Neural progenitor cell (in vitro differentiated cells): ENCODE measurements at regions not wholly inside any gene's neighbourhood (a gene's known extent, or its start where the extent isn't known, plus 50 kb on each side); places are given as distances from the start of the nearest gene placed in this dataset.

Experiments used
- DNase-seq: peaks from one replicate; pipeline ENCODE4 v3.0.0-alpha.2; 2016; ENCODE audit warnings: low spot score
- H2AFZ ChIP-seq: fragments of 200-600 bp; sonication (generic); replicated peaks from 2 replicates; pipeline ENCODE4 v1.6.1; 2016; ENCODE audit warnings: antibody characterized with exemption
- H3F3A ChIP-seq: fragments of 200-600 bp; sonication (generic); 2 replicates; pipeline ENCODE4 v1.6.1; 2016; ENCODE audit warnings: antibody characterized with exemption, low read depth
- H3K27ac ChIP-seq: fragments of 200-600 bp; sonication (generic); 2 replicates; pipeline ENCODE4 v1.5.1; 2016; ENCODE audit warnings: mild to moderate bottlenecking
- H3K27me3 ChIP-seq: fragments of 200-600 bp; sonication (generic); 2 replicates; pipeline ENCODE4 v1.6.1; 2016; ENCODE audit warnings: mild to moderate bottlenecking, moderate library complexity
- H3K36me3 ChIP-seq: fragments of 200-600 bp; sonication (generic); 2 replicates; pipeline ENCODE4 v1.5.1; 2016
- H3K4me1 ChIP-seq: fragments of 200-600 bp; sonication (generic); 2 replicates; pipeline ENCODE4 v1.6.1; 2016; ENCODE audit warnings: mixed run types
- H3K4me2 ChIP-seq: fragments of 200-600 bp; sonication (generic); 2 replicates; pipeline ENCODE4 v1.6.1; 2016
- H3K4me3 ChIP-seq: fragments of 200-600 bp; sonication (generic); 2 replicates; pipeline ENCODE4 v1.5.1; 2016
- H3K79me2 ChIP-seq: fragments of 200-600 bp; sonication (generic); 2 replicates; pipeline ENCODE4 v1.6.1; 2016; ENCODE audit warnings: low read depth
- H3K9ac ChIP-seq: fragments of 200-600 bp; sonication (generic); 2 replicates; pipeline ENCODE4 v1.6.1; 2016
- H3K9me3 ChIP-seq: fragments of 200-600 bp; sonication (generic); 2 replicates; pipeline ENCODE4 v1.5.1; 2016; ENCODE audit warnings: low read depth
- H4K20me1 ChIP-seq: fragments of 200-600 bp; sonication (generic); 2 replicates; pipeline ENCODE4 v1.6.1; 2016; ENCODE audit warnings: low read depth
- H3K27ac Mint-ChIP-seq: 3 replicates; pipeline ENCODE4 v1.8.0; 2021; ENCODE audit warnings: mixed read lengths
- H3K27me3 Mint-ChIP-seq: 2 replicates; pipeline ENCODE4 v1.8.0; 2022; ENCODE audit warnings: low read depth, mild to moderate bottlenecking, inconsistent platforms, moderate library complexity, mixed read lengths; ENCODE audit not compliant: insufficient read depth
- H3K36me3 Mint-ChIP-seq: 3 replicates; pipeline ENCODE4 v1.8.0; 2021; ENCODE audit warnings: mixed read lengths
- H3K4me1 Mint-ChIP-seq: 3 replicates; pipeline ENCODE4 v1.8.0; 2021; ENCODE audit warnings: mixed read lengths
- H3K4me3 Mint-ChIP-seq: 3 replicates; pipeline ENCODE4 v1.8.0; 2021; ENCODE audit warnings: mild to moderate bottlenecking, moderate library complexity, mixed read lengths
- H3K9me3 Mint-ChIP-seq: 3 replicates; pipeline ENCODE4 v1.8.0; 2020; ENCODE audit warnings: mixed read lengths
- EZH2 ChIP-seq: fragments of 200-600 bp; sonication (generic); IDR thresholded peaks from 2 replicates; pipeline ENCODE4 v1.6.1; 2017; ENCODE audit warnings: antibody characterized with exemption, mild to moderate bottlenecking, moderate library complexity
- EZH2phosphoT487 ChIP-seq: fragments of 200-600 bp; sonication (generic); IDR thresholded peaks from 2 replicates; pipeline ENCODE4 v1.6.1; 2017; ENCODE audit warnings: antibody characterized with exemption
- TF ChIP-seq, protein P1 (sequence below): fragments of 200-600 bp; sonication (generic); IDR thresholded peaks from 2 replicates; pipeline ENCODE4 v1.5.1; 2017; ENCODE audit warnings: antibody characterized with exemption, mild to moderate bottlenecking

DNA sequence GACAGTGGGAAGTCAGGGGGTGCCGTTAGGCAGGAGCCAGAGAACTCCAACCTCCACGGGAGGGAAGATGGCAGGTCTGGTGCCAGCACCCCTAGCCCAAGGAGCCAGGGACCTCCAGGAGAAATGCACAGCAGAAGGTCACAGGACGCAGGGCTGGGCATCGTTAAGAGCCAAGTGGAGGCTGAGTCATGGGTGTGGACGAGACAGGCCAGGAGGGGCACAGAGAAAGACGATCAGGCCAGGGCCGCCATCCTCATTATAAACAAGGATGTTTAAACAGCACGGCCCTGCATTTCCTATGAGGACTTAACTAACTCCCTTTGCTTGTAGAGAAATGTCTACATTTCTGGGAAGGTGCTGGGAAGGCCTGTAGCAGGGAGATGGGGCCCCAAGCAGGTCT lies 77.9 kb upstream of the FZD10 start:
- Mint-ChIP-seq H3K4me1 (peaks cover 87% of the 10 kb centered on the region), H3K36me3 (no peaks in the 10 kb centered on the region), H3K4me3 (no peak overlapping the region), H3K27me3 (peaks cover 13% of the 10 kb centered on the region), H3K9me3 (no peaks in the 10 kb centered on the region), H3K27ac (peak overlapping the region; percentile 68)
- Histone ChIP-seq H3K79me2 (no peaks in the 10 kb centered on the region), H2AFZ (no peak overlapping the region), H3K9me3 (no peaks in the 10 kb centered on the region), H3K27me3 (peaks cover 42% of the 10 kb centered on the region), H3F3A (peaks cover 15% of the 10 kb centered on the region), H3K27ac (no peak overlapping the region), H3K4me1 (peaks cover 23% of the 10 kb centered on the region), H3K4me2 (no peak overlapping the region), H3K4me3 (no peak overlapping the region), H4K20me1 (no peaks in the 10 kb centered on the region), H3K9ac (no peak overlapping the region), H3K36me3 (no peaks in the 10 kb centered on the region)
- TF ChIP-seq EZH2 (no peak), EZH2phosphoT487 (no peak)
- TF ChIP-seq, protein P1, sequence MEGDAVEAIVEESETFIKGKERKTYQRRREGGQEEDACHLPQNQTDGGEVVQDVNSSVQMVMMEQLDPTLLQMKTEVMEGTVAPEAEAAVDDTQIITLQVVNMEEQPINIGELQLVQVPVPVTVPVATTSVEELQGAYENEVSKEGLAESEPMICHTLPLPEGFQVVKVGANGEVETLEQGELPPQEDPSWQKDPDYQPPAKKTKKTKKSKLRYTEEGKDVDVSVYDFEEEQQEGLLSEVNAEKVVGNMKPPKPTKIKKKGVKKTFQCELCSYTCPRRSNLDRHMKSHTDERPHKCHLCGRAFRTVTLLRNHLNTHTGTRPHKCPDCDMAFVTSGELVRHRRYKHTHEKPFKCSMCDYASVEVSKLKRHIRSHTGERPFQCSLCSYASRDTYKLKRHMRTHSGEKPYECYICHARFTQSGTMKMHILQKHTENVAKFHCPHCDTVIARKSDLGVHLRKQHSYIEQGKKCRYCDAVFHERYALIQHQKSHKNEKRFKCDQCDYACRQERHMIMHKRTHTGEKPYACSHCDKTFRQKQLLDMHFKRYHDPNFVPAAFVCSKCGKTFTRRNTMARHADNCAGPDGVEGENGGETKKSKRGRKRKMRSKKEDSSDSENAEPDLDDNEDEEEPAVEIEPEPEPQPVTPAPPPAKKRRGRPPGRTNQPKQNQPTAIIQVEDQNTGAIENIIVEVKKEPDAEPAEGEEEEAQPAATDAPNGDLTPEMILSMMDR: no peak
- DNase-seq: no peak

DNA sequence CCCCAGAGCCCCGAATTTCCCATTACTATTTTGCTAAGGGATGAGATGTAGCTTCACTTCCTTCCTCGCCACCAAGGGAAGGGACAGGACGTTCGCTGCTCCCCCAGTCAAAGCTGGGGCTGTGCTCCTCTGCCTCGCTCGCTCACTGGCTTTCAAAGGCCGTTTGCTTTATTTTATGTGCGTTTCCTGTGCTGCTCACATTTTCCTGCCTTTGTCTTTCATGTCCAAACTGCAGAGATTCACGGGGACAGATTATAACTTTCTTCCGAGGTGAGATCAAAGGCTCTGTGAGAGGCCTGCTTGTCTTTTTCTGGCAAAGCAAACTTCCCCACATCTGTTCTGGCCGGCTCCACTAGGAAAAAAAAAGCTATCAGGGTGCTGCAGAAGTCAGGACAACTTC lies 76.0 kb upstream of the FZD10 start:
- peaks cover 20% of the 10 kb centered on the region for H3K4me1 ChIP-seq
- Mint-ChIP-seq H3K9me3 (peaks cover 7% of the 10 kb centered on the region), H3K36me3 (no peaks in the 10 kb centered on the region), H3K4me3 (peak overlapping the region; percentile 7), H3K4me1 (peaks cover 74% of the 10 kb centered on the region), H3K27ac (peak overlapping the region; percentile 97), H3K27me3 (peaks cover 16% of the 10 kb centered on the region)
- no peak overlapping the region for H3K4me3 ChIP-seq
- peaks cover 35% of the 10 kb centered on the region for H3K27me3 ChIP-seq
- H3K36me3 ChIP-seq: no peaks in the 10 kb centered on the region
- no peaks in the 10 kb centered on the region for H4K20me1 ChIP-seq
- TF ChIP-seq, protein P1: no peak
- TF ChIP-seq EZH2phosphoT487: no peak
- no peak for TF ChIP-seq EZH2
- H3K79me2 ChIP-seq: no peaks in the 10 kb centered on the region
- peaks cover 10% of the 10 kb centered on the region for H3F3A ChIP-seq
- H2AFZ ChIP-seq: no peak overlapping the region
- H3K9me3 ChIP-seq: no peaks in the 10 kb centered on the region
- no peak overlapping the region for H3K27ac ChIP-seq
- no peak for DNase-seq
- no peak overlapping the region for H3K9ac ChIP-seq
- no peak overlapping the region for H3K4me2 ChIP-seq

DNA sequence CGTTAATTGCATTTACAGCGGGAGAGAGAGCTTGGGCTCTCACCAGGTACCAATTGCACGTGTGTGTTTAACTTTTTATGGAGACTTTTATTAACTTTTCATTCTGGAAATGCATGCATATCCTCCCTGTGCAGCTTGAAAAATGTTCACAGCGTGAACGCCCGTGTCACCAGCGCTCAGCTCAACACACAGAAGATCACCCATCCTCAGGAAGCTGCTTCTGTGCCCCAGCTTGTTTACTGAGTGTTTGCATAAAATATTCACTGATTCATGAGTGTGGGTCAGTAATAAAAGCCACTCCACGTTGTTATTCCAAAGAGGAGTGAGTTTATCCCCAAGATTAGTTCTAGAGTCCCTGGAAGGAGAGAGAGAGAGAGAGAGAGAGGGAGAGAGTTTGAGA lies 75.5 kb upstream of the FZD10 start:
- TF ChIP-seq EZH2phosphoT487 (no peak), EZH2 (no peak)
- TF ChIP-seq, protein P1: no peak
- Histone ChIP-seq H3K27ac (no peak overlapping the region), H3K4me2 (no peak overlapping the region), H3K27me3 (peaks cover 33% of the 10 kb centered on the region), H2AFZ (no peak overlapping the region), H3F3A (peaks cover 5% of the 10 kb centered on the region), H4K20me1 (no peaks in the 10 kb centered on the region), H3K4me1 (peaks cover 14% of the 10 kb centered on the region), H3K79me2 (no peaks in the 10 kb centered on the region), H3K4me3 (no peak overlapping the region), H3K36me3 (no peaks in the 10 kb centered on the region), H3K9ac (no peak overlapping the region), H3K9me3 (no peaks in the 10 kb centered on the region)
- Mint-ChIP-seq H3K36me3 (no peaks in the 10 kb centered on the region), H3K27ac (peak overlapping the region; percentile 59), H3K9me3 (peaks cover 7% of the 10 kb centered on the region), H3K27me3 (peaks cover 17% of the 10 kb centered on the region), H3K4me3 (no peak overlapping the region), H3K4me1 (peaks cover 68% of the 10 kb centered on the region)
- DNase-seq: no peak
